Liver (tissue), 2 donors: ENCODE measurements at regions not wholly inside any gene's neighbourhood (a gene's known extent, or its start where the extent isn't known, plus 50 kb on each side); places are given as distances from the start of the nearest gene placed in this dataset.

Experiments
- JUND ChIP-seq, 2 donors: IDR thresholded peaks; 2 replicates each; pipeline ENCODE4 v1.6.1; 2016; ENCODE audit warnings: antibody characterized with exemption in 2 of 2
- YY1 ChIP-seq: IDR thresholded peaks from 2 replicates; pipeline ENCODE4 v1.6.1; 2016; ENCODE audit warnings: antibody characterized with exemption, mild to moderate bottlenecking
- donor health status: healthy.

- TF ChIP-seq JUND (IDR thresholded peaks at IDR 0.05): no peak
- TF ChIP-seq YY1: no peak
These were observed 934.6 kb downstream of the TUSC7 start for GRCh38 chr3:117644203-117644602.
